GM18951 (cell line): ENCODE measurements at regions not wholly inside any gene's neighbourhood (a gene's known extent, or its start where the extent isn't known, plus 50 kb on each side); places are given as distances from the start of the nearest gene placed in this dataset.

Experiments used
- POLR2A ChIP-seq: IDR thresholded peaks from 4 replicates; pipeline ENCODE4 v1.6.1; 2011; ENCODE audit warnings: mild to moderate bottlenecking; ENCODE audit not compliant: insufficient read length, insufficient read depth; ENCODE audit errors: extremely low read depth
- in situ Hi-C: fragments of 300-500 bp; cut with MboI; formaldehyde crosslinking; loops from one replicate; pipeline ENCODE4 v1.12.0; 2022; ENCODE audit warnings: low sequenced_read_pairs, mixed read lengths, inconsistent platforms; ENCODE audit not compliant: unreplicated experiment

GRCh38 chrX:16524316-16524715, 125.6 kb upstream of the S100G start:
- in situ Hi-C loops, result no loop called here
- no peak for TF ChIP-seq POLR2A

GRCh38 chrX:16526003-16526402, 124.0 kb upstream of the S100G start:
- in situ Hi-C loops, result no loop called here
- no peak for TF ChIP-seq POLR2A

GRCh38 chrX:16528620-16529019, 121.3 kb upstream of the S100G start:
- in situ Hi-C loops, result no loop called here

More at GRCh38 chrX:16528620-16529019, 121.3 kb upstream of the S100G start:
- TF ChIP-seq POLR2A, result no peak
